LNCaP clone FGC (cell line): ENCODE measurements at regions not wholly inside any gene's neighbourhood (a gene's known extent, or its start where the extent isn't known, plus 50 kb on each side); places are given as distances from the start of the nearest gene placed in this dataset.

Experiments used
- DNase-seq: peaks from one replicate; pipeline ENCODE4 v3.0.0-alpha.2; 2011; ENCODE audit warnings: low read depth
- H3K4me3 ChIP-seq: 2 replicates; pipeline ENCODE4 v1.5.1; 2011; ENCODE audit warnings: mild to moderate bottlenecking, low read depth, low read length, control low read depth
- CTCF ChIP-seq: IDR thresholded peaks from 2 replicates; pipeline ENCODE4 v1.5.1; 2012; ENCODE audit warnings: mild to moderate bottlenecking; ENCODE audit not compliant: control insufficient read depth, insufficient read depth; ENCODE audit errors: extremely low read depth

GRCh38 chr15:62607643-62608042 is 434.9 kb upstream of the TPM1 start:
- no peak for TF ChIP-seq CTCF
- H3K4me3 ChIP-seq, result no peak overlapping the region
- no peak for DNase-seq

- H3K4me3 ChIP-seq, result no peak overlapping the region
- DNase-seq, result no peak
- no peak for TF ChIP-seq CTCF
Measured at GRCh38 chr15:62608369-62608768, 434.2 kb upstream of the TPM1 start.

- no peak overlapping the region for H3K4me3 ChIP-seq
- DNase-seq, result no peak
- TF ChIP-seq CTCF, result no peak
Measured at GRCh38 chr15:62610265-62610869, 432.2 kb upstream of the TPM1 start.

- H3K4me3 ChIP-seq, result no peak overlapping the region
- DNase-seq, result no peak
- no peak for TF ChIP-seq CTCF
Measured at GRCh38 chr15:62611002-62611401, 431.5 kb upstream of the TPM1 start.

- TF ChIP-seq CTCF, result no peak
- no peak overlapping the region for H3K4me3 ChIP-seq
- no peak for DNase-seq
Measured at GRCh38 chr15:62612183-62612733, 430.3 kb upstream of the TPM1 start.

GRCh38 chr15:62612771-62613170 is 429.8 kb upstream of the TPM1 start:
- H3K4me3 ChIP-seq, result no peak overlapping the region
- TF ChIP-seq CTCF, result no peak
- DNase-seq, result no peak

- no peak overlapping the region for H3K4me3 ChIP-seq
- no peak for DNase-seq
- TF ChIP-seq CTCF, result no peak
Measured at GRCh38 chr15:62616746-62617145, 425.8 kb upstream of the TPM1 start.
